ENCODE measurements at regions not wholly inside any gene's neighbourhood (a gene's known extent, or its start where the extent isn't known, plus 50 kb on each side); places are given as distances from the start of the nearest gene placed in this dataset.

GRCh38 chr1:112776688-112777087, 61.6 kb upstream of the PPM1J start:
- no peak overlapping the region for H3K27ac Mint-ChIP-seq
- H3K4me3 Mint-ChIP-seq, result no peak overlapping the region
- peaks cover 7% of the 10 kb centered on the region for H3K27me3 Mint-ChIP-seq
- no peaks in the 10 kb centered on the region for H3K36me3 Mint-ChIP-seq
- TF ChIP-seq CTCF (conservative IDR thresholded peaks at IDR 0.05), result no peak
- no peaks in the 10 kb centered on the region for H3K9me3 Mint-ChIP-seq
- DNase-seq (ENCODE audit: extremely low spot score, unreplicated experiment), result no peak
- H3K4me1 Mint-ChIP-seq (ENCODE audit: unreplicated experiment), result peaks cover 4% of the 10 kb centered on the region

DNA sequence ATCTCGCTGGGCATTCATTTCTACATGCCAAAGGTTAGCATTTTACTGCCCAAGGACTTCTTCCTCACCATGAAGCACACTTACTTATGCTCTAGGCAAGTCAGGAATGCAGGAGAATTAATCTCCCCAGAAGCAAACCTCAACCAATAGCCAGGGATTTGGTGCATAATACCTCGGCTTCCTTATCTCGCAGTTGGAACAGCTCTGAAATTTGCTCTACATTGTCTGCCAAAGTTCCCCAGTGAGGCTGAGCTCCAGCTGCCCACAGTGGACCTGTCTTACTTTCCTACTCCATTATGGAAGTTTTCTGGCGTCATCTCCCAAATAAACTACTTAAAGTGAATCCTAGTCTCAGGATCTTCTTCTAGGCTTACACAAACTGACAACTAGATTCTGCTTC, 57.6 kb upstream of the PPM1J start:
- Mint-ChIP-seq H3K27ac (no peak overlapping the region), H3K4me1 (ENCODE audit: unreplicated experiment) (no peaks in the 10 kb centered on the region), H3K4me3 (no peak overlapping the region), H3K36me3 (no peaks in the 10 kb centered on the region), H3K9me3 (no peaks in the 10 kb centered on the region), H3K27me3 (peaks cover 7% of the 10 kb centered on the region)
- no peak for TF ChIP-seq CTCF (conservative IDR thresholded peaks at IDR 0.05)
- DNase-seq (ENCODE audit: extremely low spot score, unreplicated experiment), result no peak

DNA sequence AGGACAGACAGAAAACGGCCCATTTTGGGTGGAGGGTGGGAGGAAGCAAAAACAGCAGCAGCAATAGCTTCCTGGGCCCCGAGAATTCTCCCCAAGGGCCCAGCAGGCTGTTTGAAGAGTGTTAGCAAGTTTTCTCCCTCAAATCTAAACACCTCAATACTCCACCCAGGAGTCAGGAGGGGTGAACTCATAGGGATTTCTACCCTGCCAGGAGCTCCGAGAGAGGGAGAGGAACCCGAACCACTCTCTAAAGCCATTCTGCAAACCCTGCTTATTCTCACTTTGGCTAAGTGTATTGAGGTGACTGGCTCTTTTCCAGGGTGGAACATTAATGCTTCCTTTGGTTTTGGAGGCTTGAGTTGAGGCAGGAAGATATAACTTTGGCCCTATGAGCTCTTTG, 55.6 kb upstream of the PPM1J start:
- no peak overlapping the region for H3K4me3 Mint-ChIP-seq
- no peak for DNase-seq (ENCODE audit: extremely low spot score, unreplicated experiment)
- H3K27ac Mint-ChIP-seq, result no peak overlapping the region
- TF ChIP-seq CTCF (conservative IDR thresholded peaks at IDR 0.05), result no peak
- peaks cover 7% of the 10 kb centered on the region for H3K27me3 Mint-ChIP-seq
- no peaks in the 10 kb centered on the region for H3K4me1 Mint-ChIP-seq (ENCODE audit: unreplicated experiment)
- H3K36me3 Mint-ChIP-seq, result no peaks in the 10 kb centered on the region
- H3K9me3 Mint-ChIP-seq, result peaks cover 4% of the 10 kb centered on the region

- no peak for TF ChIP-seq CTCF (conservative IDR thresholded peaks at IDR 0.05)
- Mint-ChIP-seq H3K27me3 (peaks cover 7% of the 10 kb centered on the region), H3K9me3 (peaks cover 4% of the 10 kb centered on the region), H3K27ac (no peak overlapping the region), H3K4me3 (no peak overlapping the region), H3K4me1 (ENCODE audit: unreplicated experiment) (no peaks in the 10 kb centered on the region), H3K36me3 (no peaks in the 10 kb centered on the region)
- no peak for DNase-seq (ENCODE audit: extremely low spot score, unreplicated experiment)
Measured at GRCh38 chr1:112769611-112770010, 54.5 kb upstream of the PPM1J start.

GRCh38 chr1:112767646-112768045, 52.5 kb upstream of the PPM1J start:
- Mint-ChIP-seq H3K27me3 (peaks cover 7% of the 10 kb centered on the region), H3K27ac (no peak overlapping the region), H3K4me1 (ENCODE audit: unreplicated experiment) (peaks cover 14% of the 10 kb centered on the region), H3K36me3 (no peaks in the 10 kb centered on the region), H3K4me3 (no peak overlapping the region), H3K9me3 (peaks cover 4% of the 10 kb centered on the region)
- DNase-seq (ENCODE audit: extremely low spot score, unreplicated experiment), result no peak
- TF ChIP-seq CTCF (conservative IDR thresholded peaks at IDR 0.05), result no peak

Measured in type B pancreatic cell (in vitro differentiated cells).